HG02840 (cell line): ENCODE measurements at regions not wholly inside any gene's neighbourhood (a gene's known extent, or its start where the extent isn't known, plus 50 kb on each side); places are given as distances from the start of the nearest gene placed in this dataset.

Source experiments
- ATAC-seq: cut with Tn5 transposase; IDR thresholded peaks from one replicate; pipeline ENCODE4 v1.9.1; 2021; ENCODE audit warnings: mild to moderate bottlenecking, moderate library complexity, moderate number of reproducible peaks; ENCODE audit not compliant: unreplicated experiment, low FRiP score

GRCh38 chr20:22411627-22412450 lies 172.5 kb downstream of the FOXA2 start:
- no peak for ATAC-seq

- no peak for ATAC-seq
Measured at GRCh38 chr20:22411286-22411626, 173.1 kb downstream of the FOXA2 start.

- ATAC-seq, result no peak
Measured at GRCh38 chr20:22410556-22411130, 173.7 kb downstream of the FOXA2 start.

- no peak for ATAC-seq
Measured at GRCh38 chr20:22408521-22409402, 175.6 kb downstream of the FOXA2 start.

GRCh38 chr20:22407237-22408193 lies 176.9 kb downstream of the FOXA2 start:
- ATAC-seq, result no peak

GRCh38 chr20:22404419-22405170 lies 179.8 kb downstream of the FOXA2 start:
- no peak for ATAC-seq

- ATAC-seq, result no peak
Measured at GRCh38 chr20:22403632-22404361, 180.6 kb downstream of the FOXA2 start.

GRCh38 chr20:22403022-22403631 lies 181.2 kb downstream of the FOXA2 start:
- no peak for ATAC-seq

GRCh38 chr20:22402550-22402949 lies 181.8 kb downstream of the FOXA2 start:
- no peak for ATAC-seq

GRCh38 chr20:22400440-22400839 lies 183.9 kb downstream of the FOXA2 start:
- ATAC-seq, result no peak

- ATAC-seq, result no peak
Measured at GRCh38 chr20:22394583-22394982, 189.8 kb downstream of the FOXA2 start.

- no peak for ATAC-seq
Measured at GRCh38 chr20:22390543-22390903, 193.8 kb downstream of the FOXA2 start.

GRCh38 chr20:22389836-22390542 lies 194.4 kb downstream of the FOXA2 start:
- ATAC-seq, result no peak

GRCh38 chr20:22387452-22387851 lies 196.9 kb downstream of the FOXA2 start:
- no peak for ATAC-seq

- no peak for ATAC-seq
Measured at GRCh38 chr20:22386306-22386623, 198.1 kb downstream of the FOXA2 start.

- no peak for ATAC-seq
Measured at GRCh38 chr20:22385602-22386305, 198.6 kb downstream of the FOXA2 start.

- no peak for ATAC-seq
Measured at GRCh38 chr20:22384978-22385377, 199.4 kb downstream of the FOXA2 start.
